Endothelial cell of umbilical vein (primary cell): ENCODE measurements at regions not wholly inside any gene's neighbourhood (a gene's known extent, or its start where the extent isn't known, plus 50 kb on each side); places are given as distances from the start of the nearest gene placed in this dataset.

Source experiments
- EZH2 ChIP-seq: IDR thresholded peaks from 2 replicates; pipeline ENCODE4 v1.6.1; 2012; ENCODE audit warnings: borderline replicate concordance, low read depth, mild to moderate bottlenecking, moderate library complexity, low read length, inconsistent platforms; ENCODE audit not compliant: severe bottlenecking
- POLR2A ChIP-seq: IDR thresholded peaks from 2 replicates; pipeline ENCODE4 v1.6.1; 2012; ENCODE audit warnings: low read depth, mild to moderate bottlenecking, control low read depth, low read length
- TF ChIP-seq, protein P1 (sequence below), 2 donors: IDR thresholded peaks; 1 replicate in 1 of 2; 2 replicates in 1 of 2; pipeline ENCODE4 v1.5.1; 2011; ENCODE audit warnings: low read length in 2 of 2, mild to moderate bottlenecking in 2 of 2, moderate library complexity in 2 of 2, control low read depth in 1 of 2, inconsistent platforms in 1 of 2, low read depth in 1 of 2; ENCODE audit not compliant: insufficient read depth in 1 of 2; ENCODE audit errors: extremely low read depth in 1 of 2

DNA sequence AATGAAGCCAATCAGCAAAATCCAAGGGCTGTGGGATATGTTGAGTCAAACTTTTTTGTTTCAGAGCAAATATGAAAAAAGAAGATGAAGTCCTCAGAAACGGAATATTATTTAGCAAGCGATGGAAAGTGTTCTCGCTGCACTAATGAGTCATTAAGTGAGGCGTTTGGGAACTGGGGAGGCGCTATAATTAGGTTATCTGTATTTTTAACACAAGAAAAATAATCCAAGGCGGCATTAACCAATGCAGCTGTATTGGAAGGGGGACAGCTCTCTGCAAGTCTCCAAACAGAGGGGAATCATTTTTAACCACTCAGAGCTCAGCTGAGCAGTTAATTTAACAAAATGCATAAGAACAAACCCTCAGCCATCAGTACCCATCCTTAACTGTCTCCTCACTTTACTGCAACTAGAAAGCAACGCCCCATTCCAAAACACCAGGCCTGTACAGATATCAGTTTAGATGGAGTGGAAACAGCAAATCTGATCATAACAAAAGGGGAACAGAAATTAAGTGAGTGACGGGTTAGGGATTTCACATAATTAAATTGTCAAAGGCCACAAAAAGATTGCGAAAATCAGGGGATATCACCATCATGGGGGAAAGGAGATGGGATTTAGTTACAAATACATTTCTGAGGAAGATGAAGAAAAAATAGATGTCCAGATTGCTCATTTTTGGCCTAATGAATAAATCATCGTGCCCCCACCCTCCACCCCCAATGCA lies 211.0 kb upstream of the TOX3 start:
- TF ChIP-seq POLR2A = no peak
- TF ChIP-seq, protein P1, sequence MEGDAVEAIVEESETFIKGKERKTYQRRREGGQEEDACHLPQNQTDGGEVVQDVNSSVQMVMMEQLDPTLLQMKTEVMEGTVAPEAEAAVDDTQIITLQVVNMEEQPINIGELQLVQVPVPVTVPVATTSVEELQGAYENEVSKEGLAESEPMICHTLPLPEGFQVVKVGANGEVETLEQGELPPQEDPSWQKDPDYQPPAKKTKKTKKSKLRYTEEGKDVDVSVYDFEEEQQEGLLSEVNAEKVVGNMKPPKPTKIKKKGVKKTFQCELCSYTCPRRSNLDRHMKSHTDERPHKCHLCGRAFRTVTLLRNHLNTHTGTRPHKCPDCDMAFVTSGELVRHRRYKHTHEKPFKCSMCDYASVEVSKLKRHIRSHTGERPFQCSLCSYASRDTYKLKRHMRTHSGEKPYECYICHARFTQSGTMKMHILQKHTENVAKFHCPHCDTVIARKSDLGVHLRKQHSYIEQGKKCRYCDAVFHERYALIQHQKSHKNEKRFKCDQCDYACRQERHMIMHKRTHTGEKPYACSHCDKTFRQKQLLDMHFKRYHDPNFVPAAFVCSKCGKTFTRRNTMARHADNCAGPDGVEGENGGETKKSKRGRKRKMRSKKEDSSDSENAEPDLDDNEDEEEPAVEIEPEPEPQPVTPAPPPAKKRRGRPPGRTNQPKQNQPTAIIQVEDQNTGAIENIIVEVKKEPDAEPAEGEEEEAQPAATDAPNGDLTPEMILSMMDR (IDR thresholded peaks at IDR 0.05; ENCODE audit: extremely low read depth in 1 of 2, insufficient read depth in 1 of 2, low read depth in 1 of 2, low read length in 2 of 2) = no peak
- no peak for TF ChIP-seq EZH2
